ENCODE measurements at regions not wholly inside any gene's neighbourhood (a gene's known extent, or its start where the extent isn't known, plus 50 kb on each side); places are given as distances from the start of the nearest gene placed in this dataset.
"Not testable (repeated sequence)": the region's sequence is repeated elsewhere in the genome, so short reads cannot be mapped to it uniquely, and the experiment has no call there.

DNA sequence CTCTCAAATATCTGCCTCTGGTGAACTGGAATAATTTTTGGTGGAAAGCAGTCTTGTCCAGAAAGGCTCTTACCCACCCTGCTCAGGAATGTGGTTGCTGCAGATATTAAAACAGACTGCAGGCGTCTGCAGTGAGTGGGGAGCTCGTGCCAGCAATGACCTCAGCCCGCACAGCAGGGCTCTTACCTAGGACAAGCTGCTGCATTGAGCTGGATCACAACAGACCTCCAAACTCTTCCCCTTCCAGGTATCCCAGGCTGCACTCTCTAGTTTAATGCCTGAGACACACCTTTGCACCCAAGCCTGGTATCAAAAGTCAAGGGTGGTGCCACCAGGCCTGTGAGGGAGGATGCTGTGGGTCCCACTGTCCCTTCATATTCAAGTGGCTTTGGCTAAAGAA lies 69.7 kb upstream of the CDON start:
- DNase-seq (ENCODE audit: low read depth, low spot score): no peak
- in situ Hi-C loops (cut with HindIII; ENCODE audit: low pct_unique_long_range_greater_than_20kb, low sequenced_read_pairs): no loop called here

DNA sequence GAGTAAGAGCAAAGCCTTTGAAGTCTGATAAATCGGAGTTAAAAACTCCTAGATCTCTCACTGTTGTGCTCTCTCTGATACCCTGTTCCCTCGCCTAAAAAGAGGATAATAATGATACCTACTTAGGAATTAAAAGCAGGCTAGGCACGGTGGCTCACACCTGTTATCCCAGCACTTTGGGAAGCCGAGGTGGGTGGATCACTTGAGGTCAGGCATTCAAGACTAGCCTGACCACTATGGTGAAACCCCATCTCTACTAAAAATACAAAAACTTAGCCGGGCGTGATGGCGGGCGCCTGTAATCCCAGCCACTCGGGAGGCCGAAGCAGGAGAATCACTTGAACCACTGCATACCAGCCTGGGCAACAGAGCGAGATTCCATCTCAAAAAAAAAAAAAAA lies 68.1 kb upstream of the CDON start:
- DNase-seq (ENCODE audit: low read depth, low spot score); in situ Hi-C loops (cut with HindIII; ENCODE audit: low pct_unique_long_range_greater_than_20kb, low sequenced_read_pairs): not testable (repeated sequence)

DNA sequence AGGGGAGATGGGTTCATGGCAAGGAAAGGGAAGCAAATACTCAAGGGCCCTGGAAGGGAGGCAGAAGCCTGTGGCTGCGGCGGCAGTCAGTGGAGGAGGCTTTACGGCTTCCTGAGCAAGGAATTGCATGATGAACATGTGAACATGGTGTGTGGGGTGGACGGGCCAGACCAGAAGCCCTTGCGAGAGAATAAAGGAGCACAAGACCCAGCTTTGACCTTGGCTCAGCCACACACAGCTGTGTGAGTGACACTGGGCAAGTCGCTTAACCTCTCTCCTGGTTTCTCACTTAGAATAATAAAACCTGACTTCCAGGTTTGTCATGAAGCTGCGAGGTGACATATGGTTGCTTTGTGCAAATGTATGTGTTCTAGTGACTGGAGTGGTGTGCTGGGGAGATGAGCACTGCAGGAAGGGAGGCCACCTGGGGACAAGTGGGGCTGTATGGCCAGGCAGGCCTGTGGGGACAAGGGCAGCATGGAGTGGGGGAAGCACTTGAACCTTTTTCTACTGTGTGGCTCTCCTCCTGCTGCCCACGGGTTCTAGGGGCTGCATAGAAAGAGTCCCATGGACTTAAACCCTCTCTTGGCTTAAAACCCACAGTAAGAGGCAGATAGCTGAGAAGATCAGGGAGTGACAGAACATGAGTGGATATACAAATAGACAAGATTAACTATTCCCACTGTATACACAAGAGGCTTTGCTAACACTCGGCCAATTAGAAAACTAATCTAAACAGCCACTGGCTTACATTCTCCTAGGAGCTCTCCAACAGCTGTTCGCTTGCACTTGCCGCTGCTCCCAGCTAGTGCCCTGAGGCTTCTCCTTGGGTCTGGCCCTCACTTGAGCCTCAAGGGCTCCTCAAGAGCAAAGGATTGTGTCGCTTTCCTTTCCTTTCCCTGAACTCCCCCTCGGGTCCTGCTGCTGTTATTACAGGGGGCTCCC lies 67.3 kb upstream of the CDON start:
- in situ Hi-C loops (cut with HindIII; ENCODE audit: low pct_unique_long_range_greater_than_20kb, low sequenced_read_pairs): no loop called here

GRCh38 chr11:126127898-126128297 lies 65.2 kb upstream of the CDON start:
- in situ Hi-C loops (cut with HindIII; ENCODE audit: low pct_unique_long_range_greater_than_20kb, low sequenced_read_pairs): no loop called here
- DNase-seq (ENCODE audit: low read depth, low spot score): no peak

More for the DNA sequence above, 67.3 kb upstream of the CDON start:
- DNase-seq (ENCODE audit: low read depth, low spot score): no peak

DNA sequence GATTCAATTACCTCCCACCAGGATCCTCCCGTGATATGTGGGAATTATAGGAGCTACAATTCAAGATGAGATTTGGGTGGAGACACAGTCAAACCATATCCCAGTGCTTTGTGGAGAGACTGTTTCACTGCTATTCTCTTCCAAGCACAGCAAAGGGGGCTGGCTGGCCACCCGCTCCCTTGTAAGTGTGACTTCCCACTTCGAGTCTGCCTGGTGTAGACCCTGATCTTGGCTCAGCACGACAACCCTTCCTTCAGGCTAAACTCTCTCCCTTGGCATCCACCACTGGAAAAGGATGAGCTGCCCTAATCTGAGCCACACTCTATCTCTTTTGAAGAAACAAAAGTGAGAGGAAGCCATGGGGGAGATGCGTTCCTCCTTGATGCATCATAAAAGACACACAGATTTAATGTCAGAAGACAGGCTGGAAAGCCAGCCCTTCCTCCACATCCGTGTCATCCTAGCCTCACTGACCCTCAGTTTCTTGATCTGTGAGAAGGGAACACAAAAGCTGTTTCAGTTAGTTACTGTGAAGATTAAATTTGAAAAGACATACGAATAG lies 64.7 kb upstream of the CDON start:
- in situ Hi-C loops (cut with HindIII; ENCODE audit: low pct_unique_long_range_greater_than_20kb, low sequenced_read_pairs): no loop called here
- DNase-seq (ENCODE audit: low read depth, low spot score): no peak

DNA sequence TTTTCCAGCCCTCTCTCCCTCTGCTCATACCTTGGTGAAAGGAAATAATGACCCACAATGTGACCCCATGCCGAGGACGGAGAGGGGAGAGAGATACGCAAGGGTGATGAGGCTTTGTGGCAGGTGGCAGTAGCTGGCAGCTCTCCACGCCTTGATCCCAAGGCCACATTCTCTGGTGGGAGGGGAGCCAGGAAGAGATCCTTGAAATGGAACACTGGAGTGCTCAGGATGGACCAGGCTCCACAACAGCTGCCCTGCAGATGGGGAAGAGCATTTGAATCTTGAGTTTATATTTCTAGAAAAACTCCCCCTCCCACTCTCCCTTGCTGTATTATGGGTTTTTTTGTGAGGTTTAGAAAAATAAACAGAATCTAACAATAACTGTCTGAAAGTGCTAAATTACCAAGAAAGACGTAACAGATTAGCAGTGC lies 61.6 kb upstream of the CDON start:
- in situ Hi-C loops (cut with HindIII; ENCODE audit: low pct_unique_long_range_greater_than_20kb, low sequenced_read_pairs): no loop called here

GRCh38 chr11:126123686-126124085 lies 61.0 kb upstream of the CDON start:
- in situ Hi-C loops (cut with HindIII; ENCODE audit: low pct_unique_long_range_greater_than_20kb, low sequenced_read_pairs): no loop called here
- no peak for DNase-seq (ENCODE audit: low read depth, low spot score)

More for the DNA sequence above, 61.6 kb upstream of the CDON start:
- DNase-seq (ENCODE audit: low read depth, low spot score): no peak

DNA sequence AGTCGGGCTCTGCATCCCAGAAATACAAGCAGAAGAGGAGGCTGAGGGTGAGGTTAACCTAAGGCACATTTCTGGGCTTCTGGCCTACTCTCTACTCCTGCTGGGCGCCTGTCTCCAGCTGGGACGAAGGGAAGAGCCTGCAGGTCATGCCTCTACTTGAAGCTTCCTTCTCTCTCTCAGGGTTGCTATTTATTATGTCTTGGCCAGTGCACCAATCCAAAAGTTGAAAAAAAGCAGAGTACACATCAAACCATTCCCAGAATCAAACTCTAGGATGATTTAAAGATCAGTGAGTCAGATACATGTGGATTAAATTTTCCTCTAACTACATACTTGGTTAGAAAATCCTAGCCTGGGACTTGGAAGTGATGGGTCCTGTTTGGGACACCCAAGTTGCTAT lies 60.2 kb upstream of the CDON start:
- in situ Hi-C loops (cut with HindIII; ENCODE audit: low pct_unique_long_range_greater_than_20kb, low sequenced_read_pairs): no loop called here
- no peak for DNase-seq (ENCODE audit: low read depth, low spot score)

DNA sequence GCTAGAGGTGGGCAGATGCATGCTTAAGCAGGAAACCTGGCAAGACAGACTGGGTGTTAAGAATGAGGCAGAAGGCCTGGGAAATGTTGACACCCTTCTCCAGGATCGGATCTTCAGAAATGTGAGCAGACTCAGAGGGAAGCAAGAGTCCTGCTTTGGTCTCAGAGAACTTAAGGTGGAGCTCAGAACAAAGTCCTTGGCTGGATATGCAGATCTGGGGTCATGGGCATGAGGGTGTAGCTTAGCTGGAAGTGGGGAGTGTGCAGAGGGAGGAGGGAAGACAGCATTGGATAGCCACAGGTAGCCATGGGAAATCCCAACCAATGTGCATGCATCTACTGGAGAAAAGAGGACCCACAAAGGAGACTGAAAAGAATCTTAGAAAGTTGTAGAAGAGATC lies 58.6 kb upstream of the CDON start:
- in situ Hi-C loops (cut with HindIII; ENCODE audit: low pct_unique_long_range_greater_than_20kb, low sequenced_read_pairs): no loop called here
- no peak for DNase-seq (ENCODE audit: low read depth, low spot score)

DNA sequence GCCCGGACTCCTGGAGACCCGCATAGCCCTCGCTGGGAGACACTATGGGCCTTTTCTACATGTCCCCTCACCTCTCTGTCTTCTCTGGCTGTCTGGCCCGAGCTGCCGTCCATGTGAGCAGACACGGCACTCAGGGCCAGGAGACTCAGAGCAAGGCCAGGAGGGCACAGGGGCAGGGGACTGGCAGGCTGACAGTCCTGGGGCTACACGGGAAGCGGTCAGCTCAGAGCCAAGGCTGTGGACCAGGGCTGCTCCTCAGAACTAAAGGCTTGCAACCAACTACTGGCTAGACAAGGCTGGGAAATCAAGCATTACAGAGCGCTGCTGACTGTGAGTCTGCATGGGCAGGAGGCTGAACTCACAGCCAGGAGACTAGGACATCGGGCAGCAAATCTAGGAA lies 56.1 kb upstream of the CDON start:
- in situ Hi-C loops (cut with HindIII; ENCODE audit: low pct_unique_long_range_greater_than_20kb, low sequenced_read_pairs): no loop called here
- DNase-seq (ENCODE audit: low read depth, low spot score): no peak

GRCh38 chr11:126115816-126116331 lies 53.2 kb upstream of the CDON start:
- in situ Hi-C loops (cut with HindIII; ENCODE audit: low pct_unique_long_range_greater_than_20kb, low sequenced_read_pairs): no loop called here

DNA sequence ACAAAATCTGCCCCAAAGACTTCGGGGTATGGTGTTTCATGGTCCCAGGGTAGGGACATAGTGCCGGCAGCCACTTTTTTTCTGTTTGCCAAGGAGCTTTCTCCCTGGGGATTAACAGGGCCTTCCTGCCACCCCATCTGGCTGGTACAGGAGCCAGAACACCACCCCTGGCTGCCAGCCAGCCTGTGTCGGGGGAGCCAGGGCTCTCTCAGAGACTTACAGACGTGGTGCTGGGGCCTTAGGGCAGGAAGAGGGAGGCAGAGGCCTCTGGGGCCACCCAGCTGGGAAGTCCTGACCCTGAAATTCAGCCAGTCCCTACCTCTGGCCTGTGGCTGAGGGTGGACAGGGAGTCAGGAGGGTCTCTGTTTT lies 52.4 kb upstream of the CDON start:
- in situ Hi-C loops (cut with HindIII; ENCODE audit: low pct_unique_long_range_greater_than_20kb, low sequenced_read_pairs): no loop called here
- no peak for DNase-seq (ENCODE audit: low read depth, low spot score)

More at GRCh38 chr11:126115816-126116331, 53.2 kb upstream of the CDON start:
- peak; percentile 21 for DNase-seq (ENCODE audit: low read depth, low spot score)

DNA sequence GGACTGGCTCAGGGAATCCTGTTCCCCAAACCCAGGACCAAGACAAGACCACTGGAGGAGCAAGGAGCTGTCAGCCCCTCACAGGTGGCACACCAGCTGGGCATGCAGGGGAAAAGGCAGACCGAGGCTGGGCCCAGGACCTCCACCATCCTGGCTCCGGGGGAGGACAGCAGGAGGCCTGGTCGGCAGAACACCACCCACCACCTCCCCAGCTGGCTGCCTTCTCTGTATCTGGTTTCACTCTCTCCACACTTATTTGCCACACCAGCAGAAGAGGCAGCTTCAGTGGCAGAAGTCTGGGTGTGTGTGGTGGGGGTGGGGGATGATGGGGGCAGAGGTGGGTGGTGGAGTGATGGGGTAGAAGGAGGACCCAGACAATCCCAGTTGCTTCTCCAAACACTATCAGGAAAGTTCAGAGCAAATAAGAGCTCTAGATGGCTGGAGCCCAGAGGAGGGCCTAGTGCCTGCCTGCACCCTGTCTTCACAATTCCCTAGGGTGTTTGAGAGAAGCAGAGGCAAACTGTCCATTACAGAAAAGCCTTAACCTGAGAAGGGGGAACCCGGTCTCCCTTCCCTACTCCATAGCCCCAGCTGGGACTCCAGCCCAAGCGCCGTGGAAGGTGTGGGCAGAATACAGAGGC lies 51.9 kb upstream of the CDON start:
- in situ Hi-C loops (cut with HindIII; ENCODE audit: low pct_unique_long_range_greater_than_20kb, low sequenced_read_pairs): no loop called here
- DNase-seq (ENCODE audit: low read depth, low spot score): no peak

DNA sequence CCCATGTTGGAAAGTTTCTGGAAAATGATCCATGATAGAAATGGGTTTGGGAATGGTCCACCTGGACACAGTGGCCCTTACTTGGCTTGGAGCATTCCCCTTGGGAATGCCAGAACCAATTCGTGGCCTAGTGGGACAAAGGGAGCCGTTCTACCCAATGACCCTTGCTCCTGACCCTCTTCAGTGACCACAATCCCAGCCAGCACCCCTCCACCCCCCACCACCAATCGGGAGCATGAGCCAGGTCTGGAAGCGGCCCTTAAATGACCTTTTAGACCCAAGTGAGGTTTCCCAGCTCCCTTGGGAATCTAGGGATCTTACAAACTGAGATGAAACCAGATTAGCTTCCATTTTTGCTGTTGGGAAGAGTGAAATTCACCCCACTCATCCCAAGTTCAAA lies 51.3 kb upstream of the CDON start:
- no peak for DNase-seq (ENCODE audit: low read depth, low spot score)
- in situ Hi-C loops (cut with HindIII; ENCODE audit: low pct_unique_long_range_greater_than_20kb, low sequenced_read_pairs): no loop called here

GRCh38 chr11:126113515-126113957 lies 50.9 kb upstream of the CDON start:
- peak; percentile 87 for DNase-seq (ENCODE audit: low read depth, low spot score)
- in situ Hi-C loops (cut with HindIII; ENCODE audit: low pct_unique_long_range_greater_than_20kb, low sequenced_read_pairs): no loop called here

DNA sequence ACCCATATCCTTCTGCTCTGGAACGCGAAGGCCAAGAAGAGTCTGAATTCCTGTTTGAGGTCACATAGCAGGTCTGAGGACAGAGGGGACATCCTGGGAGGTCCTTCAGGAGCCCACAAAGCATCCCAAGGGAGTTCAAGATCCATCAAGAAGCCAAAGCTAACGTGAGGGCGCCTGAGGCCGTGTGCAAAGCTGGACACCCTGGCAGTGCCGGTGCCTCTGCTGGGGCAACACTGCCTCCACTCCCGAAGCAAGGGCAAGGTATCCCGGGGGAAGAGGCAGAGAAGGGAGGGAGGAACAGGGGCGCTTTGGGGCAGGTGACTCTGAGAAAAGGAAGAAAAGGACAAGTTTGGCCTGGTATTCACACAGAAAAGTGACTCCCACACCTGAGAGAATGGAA lies 50.3 kb upstream of the CDON start:
- DNase-seq (ENCODE audit: low read depth, low spot score): no peak
- in situ Hi-C loops (cut with HindIII; ENCODE audit: low pct_unique_long_range_greater_than_20kb, low sequenced_read_pairs): no loop called here

- DNase-seq (ENCODE audit: low read depth, low spot score): no peak
- in situ Hi-C loops (cut with HindIII; ENCODE audit: low pct_unique_long_range_greater_than_20kb, low sequenced_read_pairs): no loop called here
Observed at GRCh38 chr11:126112547-126112946, 49.9 kb upstream of the CDON start.
